GM12878 (cell line): ENCODE measurements at regions not wholly inside any gene's neighbourhood (a gene's known extent, or its start where the extent isn't known, plus 50 kb on each side); places are given as distances from the start of the nearest gene placed in this dataset.

Experiments
- ATAC-seq: fragments of 200-7000 bp; cut with Tn5 transposase; 3 replicates; pipeline ENCODE4 v1.9.1; 2020; ENCODE audit warnings: mild to moderate bottlenecking, moderate library complexity
- BruUV-seq: library from RNA; stranded (reverse); fragments of 400-500 nt; replicated peaks from 2 replicates; lab custom pipeline; 2021; lab: Mats Ljungman, UMichigan
- CTCF ChIA-PET: fragments of 300-600 bp; sonication (Branson Sonifier 250); formaldehyde crosslinking; extraction: SDS; loops from one replicate; lab custom pipeline; 2021; ENCODE audit warnings: inconsistent platforms; lab: Yijun Ruan, JAX
- POLR2A ChIA-PET: fragments of 350-600 bp; formaldehyde crosslinking; extraction: SDS; loops from one replicate; lab custom pipeline; 2021; ENCODE audit warnings: inconsistent platforms; lab: Charles Lee
- RAD21 ChIA-PET: fragments of 300-600 bp; sonication (Branson Sonifier 250); formaldehyde crosslinking; loops from one replicate; lab custom pipeline; 2023; ENCODE audit warnings: antibody characterized with exemption; ENCODE audit not compliant: unreplicated experiment; lab: Charles Lee
- SMC1A ChIA-PET: fragments of 300-600 bp; sonication (Branson Sonifier 250); formaldehyde crosslinking; loops from one replicate; lab custom pipeline; 2023; ENCODE audit not compliant: unreplicated experiment, uncharacterized antibody; lab: Charles Lee
- DNase-seq: peaks from one replicate; pipeline ENCODE4 v3.0.0-alpha.2; 2011; ENCODE audit warnings: low read depth, low spot score
- FAIRE-seq: peaks from 3 replicates; lab custom pipeline; 2011; peaks lifted over from hg19 to GRCh38; lab: Jason Lieb, UNC
- H2AFZ ChIP-seq: 2 replicates; pipeline ENCODE4 v1.6.0; 2011; ENCODE audit warnings: low read depth, low read length, control low read depth; ENCODE audit not compliant: control insufficient read depth
- H3K27ac ChIP-seq: 2 replicates; pipeline ENCODE4 v1.5.1; 2011; ENCODE audit warnings: control low read depth; ENCODE audit not compliant: control insufficient read depth, insufficient read depth
- H3K27me3 ChIP-seq, 2 experiments: replicated peaks in 1 of 2; 2 replicates each; pipeline versions ENCODE4 v1.6.0 to v1.6.1; 2011; ENCODE audit warnings: low read length in 1 of 2; ENCODE audit not compliant: control insufficient read depth in 2 of 2, insufficient read depth in 2 of 2
- H3K36me3 ChIP-seq, 2 experiments: 2 replicates each; pipeline ENCODE4 v1.5.1; 2011; ENCODE audit warnings: low read length in 1 of 2; ENCODE audit not compliant: control insufficient read depth in 2 of 2, insufficient read depth in 2 of 2
- H3K4me1 ChIP-seq: 2 replicates; pipeline ENCODE4 v1.6.1; 2011; ENCODE audit warnings: mild to moderate bottlenecking, low read length, moderate library complexity, mixed read lengths; ENCODE audit not compliant: control insufficient read depth, insufficient read depth
- H3K4me2 ChIP-seq: 2 replicates; pipeline ENCODE4 v1.6.0; 2011; ENCODE audit warnings: control low read depth; ENCODE audit not compliant: control insufficient read depth, insufficient read depth
- H3K4me3 ChIP-seq: fragments of 200-600 bp; sonication (generic); 2 replicates; pipeline ENCODE4 v1.5.1; 2016
- H3K79me2 ChIP-seq: 2 replicates; pipeline ENCODE4 v1.6.0; 2011; ENCODE audit warnings: low read length; ENCODE audit not compliant: control insufficient read depth, insufficient read depth
- H3K9ac ChIP-seq: 2 replicates; pipeline ENCODE4 v1.8.0; 2011; ENCODE audit warnings: low read length, control low read depth, mixed read lengths; ENCODE audit not compliant: control insufficient read depth, insufficient read depth
- H3K9me3 ChIP-seq: replicated peaks from 3 replicates; pipeline ENCODE4 v1.5.1; 2011; ENCODE audit warnings: mild to moderate bottlenecking, low read length; ENCODE audit not compliant: control insufficient read depth, insufficient read depth
- H4K20me1 ChIP-seq: 2 replicates; pipeline ENCODE4 v1.6.0; 2011; ENCODE audit not compliant: control insufficient read depth, insufficient read depth
- BCL3 ChIP-seq: IDR thresholded peaks from 2 replicates; pipeline ENCODE4 v1.6.1; 2011; ENCODE audit warnings: borderline replicate concordance, low read depth, mild to moderate bottlenecking, moderate library complexity, low read length; ENCODE audit not compliant: insufficient read depth, poor library complexity, severe bottlenecking
- BRCA1 ChIP-seq: IDR thresholded peaks from 2 replicates; pipeline ENCODE4 v1.6.1; 2011; ENCODE audit warnings: low read depth, low read length, improper control_type of control experiment
- E4F1 ChIP-seq: fragments of 450-650 bp; IDR thresholded peaks from 2 replicates; pipeline ENCODE4 v1.6.1; 2018; ENCODE audit warnings: borderline replicate concordance, mild to moderate bottlenecking; ENCODE audit not compliant: partially characterized antibody
- GABPA ChIP-seq: IDR thresholded peaks from 2 replicates; pipeline ENCODE4 v1.6.1; 2014; ENCODE audit warnings: antibody characterized with exemption, low read depth, mild to moderate bottlenecking, inconsistent platforms
- WGBS: methylation state at CpG from one replicate; pipeline ENCODE4 v1.1.6; 2016; ENCODE audit warnings: low lambda C conversion rate; ENCODE audit not compliant: insufficient replicate concordance, insufficient coverage; ENCODE audit errors: missing lambda C conversion rate; 5-methylcytosine and 5-hydroxymethylcytosine counted together
- in situ Hi-C: fragments of 300-500 bp; cut with MboI; formaldehyde crosslinking; loops from 9 replicates; pipeline ENCODE4 v1.14.3; 2018; ENCODE audit warnings: mixed read lengths
- intact Hi-C: fragments of 100-400 bp; cut with micrococcal nuclease; formaldehyde crosslinking; loops from one replicate; pipeline ENCODE4 v1.14.2; 2022; ENCODE audit not compliant: unreplicated experiment

GRCh38 chr11:71341173-71341572 is 88.8 kb upstream of the SHANK2 start:
- CTCF ChIA-PET: no interaction called here
- Histone ChIP-seq H2AFZ (no peak overlapping the region), H3K9me3 (no peaks in the 10 kb centered on the region), H3K27me3 (peaks cover 0 to 1% of the 10 kb centered on the region in 2 experiments; a peak in 2 of 4 replicates), H3K4me1 (no peaks in the 10 kb centered on the region), H3K4me3 (no peak overlapping the region), H4K20me1 (no peaks in the 10 kb centered on the region), H3K27ac (no peak overlapping the region), H3K4me2 (no peak overlapping the region), H3K79me2 (no peaks in the 10 kb centered on the region), H3K36me3 (no peaks in the 10 kb centered on the region), H3K9ac (no peak overlapping the region)
- SMC1A ChIA-PET: no interaction called here
- in situ Hi-C loops (no loop called here), intact Hi-C loops (no loop called here)
- no peak for TF ChIP-seq GABPA
- ATAC-seq (no peak), FAIRE-seq (no peak), DNase-seq (no peak)
- POLR2A ChIA-PET: no interaction called here
- 25% methylated on average over 8 of the region's 8 CpGs for WGBS
- RAD21 ChIA-PET: no interaction called here
- BruUV-seq: no TSS peak

GRCh38 chr11:71340086-71340606 is 87.8 kb upstream of the SHANK2 start:
- H3K36me3 ChIP-seq: no peaks in the 10 kb centered on the region
- no peak overlapping the region for H3K9ac ChIP-seq
- H4K20me1 ChIP-seq: no peaks in the 10 kb centered on the region
- H3K4me1 ChIP-seq: no peaks in the 10 kb centered on the region
- H2AFZ ChIP-seq: no peak overlapping the region
- POLR2A ChIA-PET: no interaction called here
- in situ Hi-C loops: no loop called here
- RAD21 ChIA-PET: no interaction called here
- no TSS peak for BruUV-seq
- no peak overlapping the region for H3K4me3 ChIP-seq
- H3K27ac ChIP-seq: no peak overlapping the region
- CTCF ChIA-PET: interaction anchor here (0.5 kb wide), 1 partner anchor 815 kb away, joined by 3 read pairs; no protein-coding TSS in a partner anchor
- no peak for TF ChIP-seq BRCA1
- no peak for TF ChIP-seq E4F1
- no peak for TF ChIP-seq BCL3
- TF ChIP-seq, all 136 proteins: peak for 0
- SMC1A ChIA-PET: interaction anchor here (0.8 to 1.1 kb wide), 2 partner anchors 12 to 79 kb away, joined by 3 read pairs; no protein-coding TSS in a partner anchor
- DNase-seq (no peak), ATAC-seq (no peak), FAIRE-seq (no peak)
- Histone ChIP-seq H3K27me3 (peaks cover 0 to 1% of the 10 kb centered on the region in 2 experiments; a peak in 2 of 4 replicates), H3K4me2 (no peak overlapping the region), H3K79me2 (no peaks in the 10 kb centered on the region), H3K9me3 (no peaks in the 10 kb centered on the region)
- WGBS: 51% methylated on average over 12 of the region's 12 CpGs
- intact Hi-C loops: no loop called here
